ENCODE measurements at regions not wholly inside any gene's neighbourhood (a gene's known extent, or its start where the extent isn't known, plus 50 kb on each side); places are given as distances from the start of the nearest gene placed in this dataset.

GRCh38 chr2:175398848-175399247 is 217.3 kb upstream of the ATP5MC3 start:
- Histone ChIP-seq H3K27ac (no peak overlapping the region), H3K36me3 (no peaks in the 10 kb centered on the region), H3K4me3 (no peak overlapping the region), H3K9me3 (no peaks in the 10 kb centered on the region), H3K4me1 (no peaks in the 10 kb centered on the region), H3K27me3 (peaks cover 0 to 28% (median 0%) of the 10 kb centered on the region in 9 donors)
- no peak for ATAC-seq
- intact Hi-C loops (cut with DNase I): no loop called here
- TF ChIP-seq CTCF (IDR thresholded peaks at IDR 0.05): no peak
- TF ChIP-seq POLR2A (IDR thresholded peaks at IDR 0.05): no peak
- 60 to 82% (median 76%) methylated on average over 6 of the region's 6 CpGs for WGBS, 4 donors
- no peak for DNase-seq

- H3K27me3 ChIP-seq: peaks cover 0 to 27% (median 0%) of the 10 kb centered on the region in 9 donors
- intact Hi-C loops (cut with DNase I): no loop called here
- H3K27ac ChIP-seq: no peak overlapping the region
- no peaks in the 10 kb centered on the region for H3K4me1 ChIP-seq
- H3K36me3 ChIP-seq: no peaks in the 10 kb centered on the region
- DNase-seq: no peak
- ATAC-seq: no peak
- no peak overlapping the region for H3K4me3 ChIP-seq
- TF ChIP-seq POLR2A (IDR thresholded peaks at IDR 0.05): no peak
- TF ChIP-seq CTCF (IDR thresholded peaks at IDR 0.05): no peak
- H3K9me3 ChIP-seq: no peaks in the 10 kb centered on the region
Measured at GRCh38 chr2:175396696-175397095, 215.2 kb upstream of the ATP5MC3 start.

GRCh38 chr2:175393851-175394250 is 212.3 kb upstream of the ATP5MC3 start:
- Histone ChIP-seq H3K4me3 (no peak overlapping the region), H3K9me3 (no peaks in the 10 kb centered on the region), H3K27ac (no peak overlapping the region), H3K36me3 (no peaks in the 10 kb centered on the region), H3K27me3 (peaks cover 0 to 7% (median 0%) of the 10 kb centered on the region in 9 donors), H3K4me1 (no peaks in the 10 kb centered on the region)
- intact Hi-C loops (cut with DNase I): no loop called here
- DNase-seq (no peak), ATAC-seq (no peak)
- no peak for TF ChIP-seq CTCF (IDR thresholded peaks at IDR 0.05)
- TF ChIP-seq POLR2A (IDR thresholded peaks at IDR 0.05): no peak
- 74 to 88% (median 84%) methylated on average over 1 of the region's 1 CpG for WGBS, 4 donors

- Histone ChIP-seq H3K9me3 (peaks cover 0 to 16% (median 3%) of the 10 kb centered on the region in 12 donors), H3K4me3 (no peak overlapping the region), H3K4me1 (no peaks in the 10 kb centered on the region), H3K36me3 (no peaks in the 10 kb centered on the region), H3K27me3 (peaks cover 0 to 25% (median 4%) of the 10 kb centered on the region in 9 donors), H3K27ac (no peak overlapping the region)
- ATAC-seq (no peak), DNase-seq (no peak)
- TF ChIP-seq CTCF (IDR thresholded peaks at IDR 0.05) (no peak), POLR2A (IDR thresholded peaks at IDR 0.05) (no peak)
- intact Hi-C loops (cut with DNase I): no loop called here
- 33 to 45% (median 43%) methylated on average over 2 of the region's 2 CpGs for WGBS, 4 donors
Measured at GRCh38 chr2:175383286-175383685, 201.8 kb upstream of the ATP5MC3 start.
